ENCODE measurements at regions not wholly inside any gene's neighbourhood (a gene's known extent, or its start where the extent isn't known, plus 50 kb on each side); places are given as distances from the start of the nearest gene placed in this dataset.

- TF ChIP-seq, protein P1, sequence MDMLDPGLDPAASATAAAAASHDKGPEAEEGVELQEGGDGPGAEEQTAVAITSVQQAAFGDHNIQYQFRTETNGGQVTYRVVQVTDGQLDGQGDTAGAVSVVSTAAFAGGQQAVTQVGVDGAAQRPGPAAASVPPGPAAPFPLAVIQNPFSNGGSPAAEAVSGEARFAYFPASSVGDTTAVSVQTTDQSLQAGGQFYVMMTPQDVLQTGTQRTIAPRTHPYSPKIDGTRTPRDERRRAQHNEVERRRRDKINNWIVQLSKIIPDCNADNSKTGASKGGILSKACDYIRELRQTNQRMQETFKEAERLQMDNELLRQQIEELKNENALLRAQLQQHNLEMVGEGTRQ (IDR thresholded peaks at IDR 0.05; ENCODE audit: low read depth, low read length): no peak
- peak; percentile 40; the same call in 1 of the 2 replicates for TF ChIP-seq MAZ (IDR thresholded peaks at IDR 0.05; ENCODE audit: borderline replicate concordance, low read depth, low read length)
These were observed 64.2 kb upstream of the CPEB4 start (continued) for GRCh38 chr5:173823721-173824567.
